K562 (cell line): ENCODE measurements at regions not wholly inside any gene's neighbourhood (a gene's known extent, or its start where the extent isn't known, plus 50 kb on each side); places are given as distances from the start of the nearest gene placed in this dataset.

Experiments used
- ATAC-seq: fragments of 200-7000 bp; cut with Tn5 transposase; 3 replicates; pipeline ENCODE4 v1.9.1; 2020; ENCODE audit warnings: moderate library complexity
- BruUV-seq: library from RNA; stranded (reverse); fragments of 400-500 nt; replicated peaks from 2 replicates; lab custom pipeline; 2021; lab: Mats Ljungman, UMichigan
- CTCF ChIA-PET: fragments of 300-600 bp; formaldehyde crosslinking; extraction: SDS; loops from one replicate; lab custom pipeline; 2021; ENCODE audit warnings: low intra/inter-chr PET ratio; lab: Yijun Ruan, JAX
- POLR2A ChIA-PET: fragments of 300-600, 350-650 bp; sonication (Branson Sonifier 250); formaldehyde crosslinking; extraction: SDS; loops from one replicate; lab custom pipeline; 2021; ENCODE audit warnings: antibody characterized with exemption, inconsistent platforms; lab: Yijun Ruan, JAX
- DNase-seq, 4 experiments: peaks; one replicate each; pipeline versions ENCODE4 v3.0.0 to v3.0.0-alpha.2; 2011 to 2018; ENCODE audit warnings: low spot score in 3 of 4, mixed read lengths in 3 of 4; ENCODE audit errors: extremely low read depth in 1 of 4
- FAIRE-seq: peaks from 2 replicates; lab custom pipeline; 2011; peaks lifted over from hg19 to GRCh38; lab: Jason Lieb, UNC
- H2AFZ ChIP-seq: 2 replicates; pipeline ENCODE4 v1.6.0; 2011; ENCODE audit warnings: low read depth, low read length, control low read depth, inconsistent platforms
- H3K27ac ChIP-seq: fragments of 200-600 bp; 3 replicates; pipeline ENCODE4 v1.8.0; 2011; ENCODE audit warnings: low read depth, mild to moderate bottlenecking, control low read depth, inconsistent platforms, low read length, moderate library complexity, mixed read lengths; ENCODE audit errors: extremely low read depth
- H3K27me3 ChIP-seq, 2 experiments: fragments of 300-600 bp in 1 of 2; 2 replicates in 1 of 2; 3 replicates in 1 of 2; pipeline versions ENCODE4 v1.6.0 to v1.8.0; 2011; ENCODE audit warnings: inconsistent platforms in 2 of 2, low read length in 2 of 2, mild to moderate bottlenecking in 1 of 2, mixed read lengths in 1 of 2, moderate library complexity in 1 of 2; ENCODE audit not compliant: control insufficient read depth in 2 of 2, insufficient read depth in 2 of 2
- H3K36me3 ChIP-seq: fragments of 300-600 bp; 3 replicates; pipeline ENCODE4 v1.8.0; 2011; ENCODE audit warnings: mild to moderate bottlenecking, low read length, inconsistent platforms; ENCODE audit not compliant: control insufficient read depth, insufficient read depth
- H3K4me1 ChIP-seq, 2 experiments: fragments of 200-600 bp in 1 of 2; replicated peaks in 1 of 2; 2 replicates in 1 of 2; 3 replicates in 1 of 2; pipeline versions ENCODE4 v1.5.1 to v1.8.0; 2011; ENCODE audit warnings: inconsistent platforms in 2 of 2, low read length in 2 of 2, mild to moderate bottlenecking in 1 of 2, mixed read lengths in 1 of 2, moderate library complexity in 1 of 2; ENCODE audit not compliant: control insufficient read depth in 2 of 2, insufficient read depth in 2 of 2
- H3K4me2 ChIP-seq: 2 replicates; pipeline ENCODE4 v1.6.1; 2011; ENCODE audit warnings: low read length, control low read depth, inconsistent platforms, mixed read lengths; ENCODE audit not compliant: insufficient read depth
- H3K4me3 ChIP-seq: fragments of 200-600 bp; sonication (generic), shearing (Covaris generic); 2 replicates; pipeline ENCODE4 v1.5.1; 2016; ENCODE audit warnings: control low read depth, inconsistent platforms
- H3K79me2 ChIP-seq: fragments of 200-600 bp; 3 replicates; pipeline ENCODE4 v1.8.0; 2011; ENCODE audit warnings: low read length, inconsistent platforms; ENCODE audit not compliant: control insufficient read depth, insufficient read depth
- H3K9ac ChIP-seq, 2 experiments: 2 replicates each; pipeline versions ENCODE4 v1.6.0 to v1.6.1; 2011; ENCODE audit warnings: low read depth in 2 of 2, low read length in 2 of 2, control low read depth in 1 of 2, inconsistent platforms in 1 of 2, mild to moderate bottlenecking in 1 of 2, mixed read lengths in 1 of 2; ENCODE audit not compliant: insufficient read depth in 1 of 2
- H3K9me1 ChIP-seq: one replicate; pipeline ENCODE4 v1.6.0; 2011; ENCODE audit warnings: inconsistent platforms, mild to moderate bottlenecking, low read length, moderate library complexity; ENCODE audit not compliant: control insufficient read depth, insufficient read depth
- H3K9me3 ChIP-seq: replicated peaks from 2 replicates; pipeline ENCODE4 v1.5.1; 2011; ENCODE audit warnings: low read depth, low read length, inconsistent platforms; ENCODE audit not compliant: control insufficient read depth, insufficient read depth
- H4K20me1 ChIP-seq: replicated peaks from 2 replicates; pipeline ENCODE4 v1.6.1; 2011; ENCODE audit warnings: low read length, inconsistent platforms, mixed read lengths; ENCODE audit not compliant: control insufficient read depth, insufficient read depth
- ARID3A ChIP-seq: IDR thresholded peaks from 2 replicates; pipeline ENCODE4 v1.6.1; 2012; ENCODE audit warnings: low read depth, low read length, improper control_type of control experiment, borderline replicate concordance
- ATF3 ChIP-seq, 2 experiments: fragments of 450-650 bp in 1 of 2; sonication (generic) in 1 of 2; formaldehyde crosslinking in 1 of 2; IDR thresholded peaks in 1 of 2; conservative IDR thresholded peaks in 1 of 2; 2 replicates each; pipeline versions ENCODE4 v1.6.1 to v1.8.1; 2016 to 2023; ENCODE audit warnings: mild to moderate bottlenecking in 2 of 2, moderate library complexity in 2 of 2, inconsistent platforms in 1 of 2, missing genetic modification reagents in 1 of 2
- CREM ChIP-seq: IDR thresholded peaks from 2 replicates; pipeline ENCODE4 v1.6.1; 2014; ENCODE audit warnings: antibody characterized with exemption, low read depth
- NCOA6 ChIP-seq: fragments of 450-650 bp; IDR thresholded peaks from 2 replicates; pipeline ENCODE4 v1.6.1; 2017; ENCODE audit warnings: mild to moderate bottlenecking
- POLR2A ChIP-seq: fragments of 450-650 bp; conservative IDR thresholded peaks from 2 replicates; pipeline ENCODE4 v1.6.1; 2016
- RB1 ChIP-seq: fragments of 450-650 bp; IDR thresholded peaks from 2 replicates; pipeline ENCODE4 v1.6.1; 2017; ENCODE audit warnings: low read depth, mild to moderate bottlenecking
- RBBP5 ChIP-seq: fragments of 200-600 bp; sonication (generic); IDR thresholded peaks from 2 replicates; pipeline ENCODE4 v1.6.1; 2012; ENCODE audit warnings: borderline replicate concordance, mild to moderate bottlenecking, low read length, control low read depth, inconsistent platforms; ENCODE audit not compliant: insufficient read depth, poor library complexity, severe bottlenecking
- WGBS: fragments of 100-300 bp; shearing (Covaris generic); methylation state at CpG from one replicate; pipeline ENCODE4 v1.1.6; 2016; ENCODE audit warnings: low coverage, mixed read lengths; ENCODE audit not compliant: insufficient coverage; ENCODE audit errors: missing lambda C conversion rate; 5-methylcytosine and 5-hydroxymethylcytosine counted together
- in situ Hi-C: fragments of 300-500 bp; cut with MboI; formaldehyde crosslinking; loops from 4 replicates; pipeline ENCODE4 v1.15.0; 2018; ENCODE audit warnings: inconsistent platforms, mixed read lengths
- intact Hi-C: fragments of 100-400 bp; cut with micrococcal nuclease; formaldehyde crosslinking; loops from 2 replicates; pipeline ENCODE4 v1.14.2; 2022
- TF ChIP-seq, protein P1 (sequence below): fragments of 250-450 bp; sonication (Bioruptor Pico); IDR thresholded peaks from 2 replicates; pipeline ENCODE4 v1.9.0; 2021; ENCODE audit warnings: mild to moderate bottlenecking
- TF ChIP-seq, protein P2 (sequence below): fragments of 250-450 bp; sonication (Bioruptor Pico); IDR thresholded peaks from 2 replicates; pipeline ENCODE4 v1.8.0; 2022; ENCODE audit warnings: moderate library complexity, mild to moderate bottlenecking, inconsistent platforms
- TF ChIP-seq, protein P3 (sequence below): sonication (generic); formaldehyde crosslinking; IDR thresholded peaks from 2 replicates; pipeline ENCODE4 v1.8.0; 2022; ENCODE audit warnings: missing genetic modification reagents, mild to moderate bottlenecking, borderline replicate concordance

GRCh38 chr11:36988556-36988955 is 390.5 kb upstream of the RAG2 start:
- Histone ChIP-seq H3K9me1 (no peaks in the 10 kb centered on the region), H4K20me1 (no peaks in the 10 kb centered on the region), H3K9me3 (no peaks in the 10 kb centered on the region), H3K4me2 (no peak overlapping the region), H3K79me2 (no peaks in the 10 kb centered on the region), H2AFZ (no peak overlapping the region), H3K4me3 (no peak overlapping the region), H3K9ac (no peak overlapping the region), H3K4me1 (no peaks in the 10 kb centered on the region), H3K36me3 (no peaks in the 10 kb centered on the region), H3K27me3 (no peaks in the 10 kb centered on the region), H3K27ac (no peak overlapping the region)
- FAIRE-seq (no peak), ATAC-seq (no peak), DNase-seq (no peak)
- in situ Hi-C loops (no loop called here), intact Hi-C loops (no loop called here)
- ChIA-PET POLR2A (no interaction called here), CTCF (no interaction called here)
- BruUV-seq = no TSS peak
- no peak for TF ChIP-seq RBBP5
- TF ChIP-seq CREM = no peak
- TF ChIP-seq NCOA6 = no peak
- no peak for TF ChIP-seq ATF3 (IDR thresholded peaks at IDR 0.05)
- no peak for TF ChIP-seq ATF3 (CRISPR knock-in tag; conservative IDR thresholded peaks at IDR 0.05)
- TF ChIP-seq, protein P1, sequence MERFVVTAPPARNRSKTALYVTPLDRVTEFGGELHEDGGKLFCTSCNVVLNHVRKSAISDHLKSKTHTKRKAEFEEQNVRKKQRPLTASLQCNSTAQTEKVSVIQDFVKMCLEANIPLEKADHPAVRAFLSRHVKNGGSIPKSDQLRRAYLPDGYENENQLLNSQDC (CRISPR knock-in tag) = no peak
- no peak for TF ChIP-seq POLR2A
- TF ChIP-seq ARID3A = no peak
- TF ChIP-seq, protein P2, sequence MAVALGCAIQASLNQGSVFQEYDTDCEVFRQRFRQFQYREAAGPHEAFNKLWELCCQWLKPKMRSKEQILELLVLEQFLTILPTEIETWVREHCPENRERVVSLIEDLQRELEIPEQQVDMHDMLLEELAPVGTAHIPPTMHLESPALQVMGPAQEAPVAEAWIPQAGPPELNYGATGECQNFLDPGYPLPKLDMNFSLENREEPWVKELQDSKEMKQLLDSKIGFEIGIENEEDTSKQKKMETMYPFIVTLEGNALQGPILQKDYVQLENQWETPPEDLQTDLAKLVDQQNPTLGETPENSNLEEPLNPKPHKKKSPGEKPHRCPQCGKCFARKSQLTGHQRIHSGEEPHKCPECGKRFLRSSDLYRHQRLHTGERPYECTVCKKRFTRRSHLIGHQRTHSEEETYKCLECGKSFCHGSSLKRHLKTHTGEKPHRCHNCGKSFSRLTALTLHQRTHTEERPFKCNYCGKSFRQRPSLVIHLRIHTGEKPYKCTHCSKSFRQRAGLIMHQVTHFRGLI (CRISPR knock-in tag) = no peak
- no peak for TF ChIP-seq RB1
- TF ChIP-seq, protein P3, sequence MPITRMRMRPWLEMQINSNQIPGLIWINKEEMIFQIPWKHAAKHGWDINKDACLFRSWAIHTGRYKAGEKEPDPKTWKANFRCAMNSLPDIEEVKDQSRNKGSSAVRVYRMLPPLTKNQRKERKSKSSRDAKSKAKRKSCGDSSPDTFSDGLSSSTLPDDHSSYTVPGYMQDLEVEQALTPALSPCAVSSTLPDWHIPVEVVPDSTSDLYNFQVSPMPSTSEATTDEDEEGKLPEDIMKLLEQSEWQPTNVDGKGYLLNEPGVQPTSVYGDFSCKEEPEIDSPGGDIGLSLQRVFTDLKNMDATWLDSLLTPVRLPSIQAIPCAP = no peak
- 0% methylated on average over 1 of the region's 1 CpG for WGBS
